ENCODE measurements at regions not wholly inside any gene's neighbourhood (a gene's known extent, or its start where the extent isn't known, plus 50 kb on each side); places are given as distances from the start of the nearest gene placed in this dataset.

DNA sequence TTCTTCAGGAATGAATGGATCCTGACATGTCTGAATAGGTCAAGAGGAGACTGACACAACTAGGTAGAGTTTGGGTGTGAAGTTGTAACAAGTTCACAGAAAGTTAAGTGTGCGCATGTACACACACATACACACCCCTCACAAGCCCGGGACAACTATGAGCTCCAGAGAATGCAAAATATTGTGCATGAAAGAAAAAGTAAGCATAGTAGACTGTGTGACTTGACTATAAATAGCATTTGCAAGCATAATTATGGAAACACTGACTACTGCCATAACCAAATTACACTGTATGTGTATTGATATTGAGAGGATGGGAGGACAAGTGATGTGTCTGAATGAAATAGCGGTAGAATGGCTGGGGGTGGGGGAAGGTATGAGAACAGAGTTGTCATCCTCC, 157.1 kb upstream of the NCK2 start:
- TF ChIP-seq EZH2 (IDR thresholded peaks at IDR 0.05) (no peak), FOXP2 (optimal IDR thresholded peaks at IDR 0.05; ENCODE audit: control extremely low read depth, extremely low read length, insufficient read depth) (no peak), POLR2AphosphoS5 (IDR thresholded peaks at IDR 0.05; ENCODE audit: borderline replicate concordance, low read depth, low read length) (no peak)
- H3K27ac ChIP-seq: no peak overlapping the region
- H3K9me3 ChIP-seq (ENCODE audit: low read depth, low read length): no peaks in the 10 kb centered on the region
- DNase-seq (ENCODE audit: low read depth, low spot score): no peak
- no peak overlapping the region for H3K9ac ChIP-seq (ENCODE audit: insufficient read length)
- no peaks in the 10 kb centered on the region for H3K36me3 ChIP-seq (ENCODE audit: insufficient read depth, low read length)
- H3K4me3 ChIP-seq: no peak overlapping the region

- no peak overlapping the region for H3K9ac ChIP-seq (ENCODE audit: insufficient read length)
- DNase-seq (ENCODE audit: low read depth, low spot score): no peak
- no peaks in the 10 kb centered on the region for H3K36me3 ChIP-seq (ENCODE audit: insufficient read depth, low read length)
- no peaks in the 10 kb centered on the region for H3K9me3 ChIP-seq (ENCODE audit: low read depth, low read length)
- no peak overlapping the region for H3K4me3 ChIP-seq
- H3K27ac ChIP-seq: no peak overlapping the region
- no peak for TF ChIP-seq POLR2AphosphoS5 (IDR thresholded peaks at IDR 0.05; ENCODE audit: borderline replicate concordance, low read depth, low read length)
Observed at GRCh38 chr2:105584435-105585010, 160.2 kb upstream of the NCK2 start.

GRCh38 chr2:105582952-105583660, 161.6 kb upstream of the NCK2 start:
- Histone ChIP-seq H3K4me3 (no peak overlapping the region), H3K9ac (ENCODE audit: insufficient read length) (no peak overlapping the region), H3K27ac (no peak overlapping the region), H3K36me3 (ENCODE audit: insufficient read depth, low read length) (no peaks in the 10 kb centered on the region), H3K9me3 (ENCODE audit: low read depth, low read length) (no peaks in the 10 kb centered on the region)
- no peak for TF ChIP-seq POLR2AphosphoS5 (IDR thresholded peaks at IDR 0.05; ENCODE audit: borderline replicate concordance, low read depth, low read length)
- no peak for TF ChIP-seq FOXP2 (optimal IDR thresholded peaks at IDR 0.05; ENCODE audit: control extremely low read depth, extremely low read length, insufficient read depth)
- TF ChIP-seq EZH2 (IDR thresholded peaks at IDR 0.05): no peak
- no peak for DNase-seq (ENCODE audit: low read depth, low spot score)

DNA sequence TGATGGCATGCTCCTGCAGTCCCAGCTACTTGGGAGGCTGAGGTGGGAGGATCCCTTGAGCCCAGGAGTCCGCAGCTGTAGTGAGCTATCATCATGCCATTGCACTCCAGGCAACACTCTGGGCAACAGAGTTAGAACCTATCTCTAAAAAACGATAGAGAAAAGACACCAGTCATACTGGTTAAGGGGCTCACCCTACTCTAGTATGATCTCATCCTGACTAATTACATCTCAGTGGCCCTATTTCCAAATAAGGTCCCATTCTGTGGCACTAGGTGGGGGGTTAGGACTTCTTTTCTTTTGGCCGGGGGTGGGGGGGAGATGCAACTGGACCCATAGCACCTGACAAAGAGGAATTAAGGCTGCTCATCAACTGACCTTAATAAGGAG, 163.2 kb upstream of the NCK2 start:
- Histone ChIP-seq H3K9me3 (ENCODE audit: low read depth, low read length) (no peaks in the 10 kb centered on the region), H3K4me3 (no peak overlapping the region), H3K9ac (ENCODE audit: insufficient read length) (no peak overlapping the region), H3K27ac (no peak overlapping the region), H3K36me3 (ENCODE audit: insufficient read depth, low read length) (no peaks in the 10 kb centered on the region)
- DNase-seq (ENCODE audit: low read depth, low spot score): no peak
- no peak for TF ChIP-seq EZH2 (IDR thresholded peaks at IDR 0.05)

DNA sequence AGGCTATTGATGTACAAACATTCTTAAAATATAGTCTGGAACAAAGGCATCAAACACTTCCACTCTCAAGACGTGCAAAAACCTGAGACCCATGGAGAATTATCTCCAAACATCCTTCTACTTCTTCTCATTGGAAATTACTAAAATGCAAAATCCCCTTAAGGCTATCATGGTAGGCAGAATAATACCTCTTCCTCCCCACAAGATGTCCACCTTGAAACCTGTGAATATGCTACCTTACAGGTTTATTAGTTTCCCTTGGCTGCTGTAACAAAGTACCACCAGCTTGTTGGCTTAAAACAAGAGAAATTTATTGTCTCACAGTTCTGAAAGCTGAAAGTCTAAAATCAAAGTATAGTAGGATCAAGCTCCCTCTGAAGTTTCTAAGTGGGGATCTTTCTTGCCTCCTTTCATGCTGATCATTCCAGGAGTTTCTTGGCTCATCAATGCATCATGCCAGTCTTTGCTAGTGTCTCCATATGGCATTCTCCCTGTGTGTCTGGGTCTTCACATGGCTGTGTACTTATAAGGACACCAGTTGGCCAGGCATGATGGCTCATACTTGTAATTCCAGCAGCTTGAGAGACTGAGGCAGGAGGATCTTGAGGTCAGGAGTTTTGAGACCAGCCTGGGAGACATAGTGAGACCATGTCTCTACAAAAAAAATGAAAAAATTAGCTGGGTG, 163.7 kb upstream of the NCK2 start:
- no peak overlapping the region for H3K9ac ChIP-seq (ENCODE audit: insufficient read length)
- H3K36me3 ChIP-seq (ENCODE audit: insufficient read depth, low read length): no peaks in the 10 kb centered on the region
- TF ChIP-seq POLR2AphosphoS5 (IDR thresholded peaks at IDR 0.05; ENCODE audit: borderline replicate concordance, low read depth, low read length): no peak
- no peak for TF ChIP-seq FOXP2 (optimal IDR thresholded peaks at IDR 0.05; ENCODE audit: control extremely low read depth, extremely low read length, insufficient read depth)
- no peak for TF ChIP-seq EZH2 (IDR thresholded peaks at IDR 0.05)
- no peak overlapping the region for H3K27ac ChIP-seq
- DNase-seq (ENCODE audit: low read depth, low spot score): no peak
- no peaks in the 10 kb centered on the region for H3K9me3 ChIP-seq (ENCODE audit: low read depth, low read length)
- no peak overlapping the region for H3K4me3 ChIP-seq

- Histone ChIP-seq H3K4me3 (no peak overlapping the region), H3K9me3 (ENCODE audit: low read depth, low read length) (no peaks in the 10 kb centered on the region), H3K27ac (no peak overlapping the region), H3K9ac (ENCODE audit: insufficient read length) (no peak overlapping the region), H3K36me3 (ENCODE audit: insufficient read depth, low read length) (no peaks in the 10 kb centered on the region)
- no peak for DNase-seq (ENCODE audit: low read depth, low spot score)
- no peak for TF ChIP-seq FOXP2 (optimal IDR thresholded peaks at IDR 0.05; ENCODE audit: control extremely low read depth, extremely low read length, insufficient read depth)
- no peak for TF ChIP-seq POLR2AphosphoS5 (IDR thresholded peaks at IDR 0.05; ENCODE audit: borderline replicate concordance, low read depth, low read length)
- TF ChIP-seq EZH2 (IDR thresholded peaks at IDR 0.05): no peak
Observed at GRCh38 chr2:105580216-105580615, 164.5 kb upstream of the NCK2 start.

GRCh38 chr2:105578166-105578565, 166.5 kb upstream of the NCK2 start:
- H3K36me3 ChIP-seq (ENCODE audit: insufficient read depth, low read length): no peaks in the 10 kb centered on the region

DNA sequence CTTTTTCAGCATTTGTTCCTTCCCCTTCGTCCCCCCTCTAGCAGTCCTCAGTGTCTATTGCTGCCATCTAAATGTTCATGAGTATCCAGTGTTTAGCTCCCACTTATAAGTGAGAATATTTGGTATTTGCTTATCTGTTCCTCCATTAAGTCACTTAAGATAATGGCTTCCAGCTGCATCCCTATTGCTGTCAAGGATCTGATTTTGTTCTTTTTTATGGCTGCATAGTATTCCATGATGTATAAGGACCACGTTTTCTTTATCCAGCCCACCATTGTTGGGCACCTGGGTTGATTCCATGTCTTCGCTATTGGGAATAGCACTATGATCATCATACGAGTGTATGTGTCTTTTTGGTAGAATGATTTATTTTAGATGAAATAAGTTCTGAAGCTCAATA, 166.9 kb upstream of the NCK2 start:
- Histone ChIP-seq H3K9ac (ENCODE audit: insufficient read length) (no peak overlapping the region), H3K4me3 (no peak overlapping the region), H3K9me3 (ENCODE audit: low read depth, low read length) (no peaks in the 10 kb centered on the region), H3K36me3 (ENCODE audit: insufficient read depth, low read length) (no peaks in the 10 kb centered on the region), H3K27ac (no peak overlapping the region)
- DNase-seq (ENCODE audit: low read depth, low spot score): no peak
- no peak for TF ChIP-seq POLR2AphosphoS5 (IDR thresholded peaks at IDR 0.05; ENCODE audit: borderline replicate concordance, low read depth, low read length)
- no peak for TF ChIP-seq EZH2 (IDR thresholded peaks at IDR 0.05)
- TF ChIP-seq FOXP2 (optimal IDR thresholded peaks at IDR 0.05; ENCODE audit: control extremely low read depth, extremely low read length, insufficient read depth): no peak

More at GRCh38 chr2:105578166-105578565, 166.5 kb upstream of the NCK2 start:
- TF ChIP-seq POLR2AphosphoS5 (IDR thresholded peaks at IDR 0.05; ENCODE audit: borderline replicate concordance, low read depth, low read length) (no peak), FOXP2 (optimal IDR thresholded peaks at IDR 0.05; ENCODE audit: control extremely low read depth, extremely low read length, insufficient read depth) (no peak), EZH2 (IDR thresholded peaks at IDR 0.05) (no peak)
- no peaks in the 10 kb centered on the region for H3K9me3 ChIP-seq (ENCODE audit: low read depth, low read length)
- no peak overlapping the region for H3K4me3 ChIP-seq
- no peak overlapping the region for H3K27ac ChIP-seq
- no peak for DNase-seq (ENCODE audit: low read depth, low spot score)
- no peak overlapping the region for H3K9ac ChIP-seq (ENCODE audit: insufficient read length)

Data from SK-N-MC (cell line).